GM21515 (cell line): ENCODE measurements at regions not wholly inside any gene's neighbourhood (a gene's known extent, or its start where the extent isn't known, plus 50 kb on each side); places are given as distances from the start of the nearest gene placed in this dataset.
"Not testable (repeated sequence)": the region's sequence is repeated elsewhere in the genome, so short reads cannot be mapped to it uniquely, and the experiment has no call there.

ENCODE experiments used
- ATAC-seq: cut with Tn5 transposase; IDR thresholded peaks from one replicate; pipeline ENCODE4 v1.9.1; 2021; ENCODE audit not compliant: unreplicated experiment

DNA sequence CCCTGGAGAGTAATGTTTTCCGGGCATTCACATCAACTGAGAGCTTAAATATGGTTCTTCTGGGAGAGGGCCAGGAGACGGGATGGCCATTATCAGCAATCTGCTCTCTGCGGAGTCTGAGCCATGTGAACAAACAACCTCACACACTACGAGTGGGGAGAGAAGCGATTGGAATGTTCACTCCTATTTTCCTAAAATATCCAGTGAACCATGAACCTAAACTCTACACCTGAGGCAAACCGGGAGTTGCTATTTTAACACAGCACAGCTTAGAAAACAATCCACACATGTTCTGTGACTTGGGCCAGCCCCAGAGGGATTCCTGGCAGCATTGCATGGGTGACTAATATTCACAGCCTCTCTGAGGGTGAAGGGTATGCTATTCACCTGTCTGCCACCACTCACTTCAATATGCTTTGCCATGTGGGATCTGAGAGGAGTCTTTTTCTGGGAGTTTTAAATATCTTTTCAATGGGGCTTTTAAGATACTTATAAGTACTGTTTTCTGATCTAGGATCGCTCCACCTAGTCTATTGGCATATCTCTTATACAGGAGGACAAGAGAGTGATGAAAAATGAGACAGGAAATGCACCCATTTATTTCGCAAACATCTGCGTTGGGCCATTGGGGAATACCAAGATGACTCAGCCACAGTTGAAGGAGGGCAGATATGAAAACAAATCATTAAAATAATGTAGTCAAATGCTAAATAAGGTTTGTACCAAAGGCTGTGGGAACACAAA, 72.6 kb upstream of the SERP2 start:
- no peak for ATAC-seq

GRCh38 chr13:44301639-44302015, 72.0 kb upstream of the SERP2 start:
- ATAC-seq = no peak

GRCh38 chr13:44302233-44302632, 71.4 kb upstream of the SERP2 start:
- no peak for ATAC-seq

- no peak for ATAC-seq
These were observed 70.6 kb upstream of the SERP2 start for GRCh38 chr13:44302940-44303575.

DNA sequence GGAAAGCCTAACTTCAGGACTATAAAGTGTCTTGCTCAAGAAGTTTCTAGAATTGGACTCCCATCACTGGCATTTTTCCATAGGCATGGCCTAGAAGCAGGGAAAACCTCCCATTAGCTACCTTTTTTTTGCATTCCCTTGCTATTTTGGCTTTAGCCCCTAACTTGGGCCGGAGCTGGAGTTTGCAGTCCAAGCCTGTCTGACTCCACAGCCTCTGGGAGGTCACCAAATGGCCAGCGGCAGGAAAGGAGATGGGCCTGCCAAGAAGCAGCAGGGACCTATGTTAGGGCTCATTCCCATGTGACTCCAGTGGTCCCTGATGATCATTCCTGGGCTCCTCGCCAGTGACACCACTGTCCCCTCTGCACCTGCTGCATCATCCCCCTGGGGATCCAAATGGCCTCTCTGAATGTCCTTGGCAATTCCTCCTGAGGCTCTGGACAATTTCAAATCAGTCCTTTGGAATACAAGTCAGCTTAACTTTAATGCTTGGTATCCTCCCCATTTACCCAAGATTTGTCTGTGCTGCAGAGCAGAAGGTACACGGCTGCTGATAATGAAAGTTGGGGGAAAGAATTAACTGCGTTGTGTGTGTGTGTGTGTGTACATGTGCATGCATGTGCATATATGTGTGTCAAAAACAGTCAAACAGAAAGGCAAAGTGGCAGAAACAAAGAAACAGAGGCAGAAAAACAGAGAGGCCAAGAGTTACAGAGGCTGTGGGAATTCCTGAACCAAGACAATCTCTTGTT, 69.8 kb upstream of the SERP2 start:
- no peak for ATAC-seq

GRCh38 chr13:44304433-44304725, 69.2 kb upstream of the SERP2 start:
- ATAC-seq = no peak

- ATAC-seq = no peak
These were observed 68.3 kb upstream of the SERP2 start for GRCh38 chr13:44305286-44305685.

DNA sequence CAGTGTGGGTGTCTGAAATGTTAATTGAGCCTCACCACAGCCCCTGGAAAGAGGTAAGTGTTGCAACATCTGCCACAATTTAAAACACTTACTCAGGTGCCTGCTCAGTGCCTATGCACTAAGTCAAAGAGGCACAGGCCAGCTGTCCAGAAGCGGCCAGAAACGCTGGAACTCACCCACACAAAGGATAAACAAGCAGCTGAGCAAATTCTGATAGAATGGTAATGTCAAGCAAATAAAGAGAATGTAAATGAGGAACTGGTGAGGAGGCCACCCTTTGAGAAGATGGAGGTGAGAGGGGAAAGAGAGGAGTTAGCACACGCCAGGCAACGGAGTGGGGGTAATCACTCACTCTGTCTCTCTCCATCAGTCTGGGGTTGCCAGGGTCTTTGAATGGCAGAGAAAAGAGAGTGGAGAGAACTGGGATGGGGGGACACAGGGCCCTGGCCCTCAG, 67.7 kb upstream of the SERP2 start:
- no peak for ATAC-seq

- no peak for ATAC-seq
These were observed 67.0 kb upstream of the SERP2 start for GRCh38 chr13:44306371-44307192.

DNA sequence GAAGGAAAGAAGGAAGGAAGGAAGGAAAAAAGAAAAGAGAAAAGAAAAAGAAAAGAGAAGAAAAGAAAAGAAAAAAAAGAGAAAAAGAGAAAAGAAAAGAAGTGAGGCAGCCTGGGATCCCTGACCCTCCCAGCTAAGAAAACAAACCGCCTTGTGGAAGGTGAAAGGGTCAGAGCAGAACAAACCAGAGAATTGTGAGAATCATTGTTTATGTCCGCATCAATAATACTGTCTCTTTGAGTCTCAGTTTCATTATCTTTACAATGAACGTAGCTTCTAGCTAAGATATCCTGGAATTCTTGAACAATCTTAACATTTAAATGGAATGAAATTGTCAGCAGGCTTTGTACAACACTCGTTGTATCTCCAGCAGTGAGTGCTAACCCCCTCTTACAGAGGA, 66.4 kb upstream of the SERP2 start:
- ATAC-seq = no peak

GRCh38 chr13:44307844-44308243, 65.8 kb upstream of the SERP2 start:
- no peak for ATAC-seq

DNA sequence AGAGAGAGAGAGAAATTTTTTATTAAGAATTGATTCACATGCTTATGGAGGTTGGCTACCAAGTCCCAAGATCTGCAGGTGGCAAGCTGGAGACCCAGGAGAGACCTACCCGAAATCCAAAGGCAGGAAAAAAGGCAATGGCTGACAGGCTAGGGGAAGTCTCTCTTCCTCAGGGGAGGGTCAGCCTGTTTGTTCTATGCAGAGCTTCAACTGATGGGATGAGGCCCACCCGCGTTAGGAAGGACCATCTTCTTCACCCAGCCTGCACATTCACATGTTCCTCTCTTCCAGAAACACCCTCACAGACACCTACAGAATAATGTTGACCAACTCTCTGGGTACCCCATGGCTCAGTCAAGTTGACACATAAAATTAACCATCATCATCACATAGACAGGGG, 65.3 kb upstream of the SERP2 start:
- ATAC-seq = no peak

DNA sequence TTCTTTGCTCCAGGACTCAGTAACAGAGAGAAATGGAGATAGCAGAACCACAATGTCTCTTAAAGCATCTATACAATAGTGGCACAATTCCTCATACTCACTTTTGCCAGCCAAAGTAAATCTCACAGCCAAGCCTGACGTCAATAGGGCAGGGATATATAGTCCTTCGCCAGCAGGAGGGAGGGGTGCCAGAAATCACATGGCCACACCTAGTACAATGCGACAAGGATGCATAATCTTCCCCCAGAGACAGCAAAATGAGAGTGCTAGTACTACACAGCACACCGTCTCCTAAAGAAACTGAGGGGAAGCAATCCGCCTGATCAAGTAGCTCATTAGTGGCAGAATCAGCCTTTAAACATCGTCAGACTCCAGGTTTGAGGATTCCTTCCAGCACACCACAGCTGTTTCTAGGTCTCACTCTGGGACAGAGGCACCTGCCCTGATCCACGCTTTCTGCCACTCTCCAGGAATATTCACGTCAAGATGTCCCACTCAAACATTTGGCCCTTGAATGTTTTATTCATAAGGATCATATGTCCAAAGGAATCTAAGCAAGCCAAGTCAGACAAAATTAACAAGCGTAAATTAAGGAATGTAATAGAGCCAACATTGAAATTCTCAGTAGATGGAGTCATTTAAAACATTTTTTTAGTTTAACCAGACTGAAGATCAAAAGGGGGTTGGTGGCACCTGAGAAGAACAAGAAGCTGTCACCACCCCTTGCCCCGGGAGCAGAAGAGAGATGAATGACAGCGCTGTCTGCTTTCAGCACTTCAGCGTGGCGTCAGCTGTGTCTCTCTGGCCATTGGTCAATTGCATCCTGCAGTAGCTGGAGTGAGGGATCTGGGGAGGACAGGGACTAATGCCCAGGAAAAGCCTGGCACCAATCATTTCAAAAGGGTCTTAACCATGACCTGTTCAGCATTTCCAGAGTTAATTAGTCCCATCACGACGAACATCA, 63.5 kb upstream of the SERP2 start:
- no peak for ATAC-seq

- ATAC-seq = no peak
These were observed 62.4 kb upstream of the SERP2 start for GRCh38 chr13:44311011-44311780.

- ATAC-seq = no peak
These were observed 61.5 kb upstream of the SERP2 start for GRCh38 chr13:44312131-44312530.

GRCh38 chr13:44312834-44313551, 60.6 kb upstream of the SERP2 start:
- no peak for ATAC-seq

- no peak for ATAC-seq
These were observed 60.0 kb upstream of the SERP2 start for GRCh38 chr13:44313674-44314073.

DNA sequence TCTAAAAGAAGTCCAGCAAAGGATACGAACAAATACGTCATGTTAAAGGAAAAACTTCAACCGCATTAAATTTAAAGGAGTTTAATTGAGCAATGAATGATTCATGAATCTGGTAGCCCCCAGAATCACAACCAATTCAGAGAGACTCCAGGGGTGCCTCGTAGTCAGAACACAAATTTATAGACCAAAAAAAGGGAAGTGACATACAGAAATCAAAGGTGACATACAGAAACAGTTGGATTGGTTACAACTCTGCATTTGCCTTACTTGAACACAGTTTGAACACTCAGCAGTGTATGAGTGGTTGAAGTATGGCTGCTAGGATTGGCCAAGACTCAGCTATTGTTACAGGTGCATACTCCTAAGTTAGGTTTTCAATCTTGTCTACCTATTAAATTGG, 59.5 kb upstream of the SERP2 start:
- not testable (repeated sequence) for ATAC-seq

DNA sequence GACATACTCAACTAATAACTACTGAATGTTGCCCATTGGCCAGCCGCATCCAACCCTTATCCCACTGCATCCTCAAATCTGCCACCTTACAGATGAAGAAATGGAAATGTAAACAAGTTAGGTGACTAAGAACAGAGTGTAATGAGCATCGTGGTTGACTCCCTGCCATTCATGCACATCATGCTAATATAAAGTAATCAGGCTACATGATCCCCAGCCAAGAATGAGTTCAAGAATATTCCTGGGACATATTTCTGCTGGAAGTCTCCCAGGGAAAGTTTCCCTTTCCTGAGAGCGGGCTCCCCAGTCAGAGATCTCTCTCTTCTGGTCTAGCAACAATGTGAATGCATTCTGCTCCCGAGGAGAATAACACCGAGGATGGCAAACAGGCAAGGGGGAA, 55.9 kb upstream of the SERP2 start:
- ATAC-seq = no peak
